ENCODE measurements at regions not wholly inside any gene's neighbourhood (a gene's known extent, or its start where the extent isn't known, plus 50 kb on each side); places are given as distances from the start of the nearest gene placed in this dataset.

DNA sequence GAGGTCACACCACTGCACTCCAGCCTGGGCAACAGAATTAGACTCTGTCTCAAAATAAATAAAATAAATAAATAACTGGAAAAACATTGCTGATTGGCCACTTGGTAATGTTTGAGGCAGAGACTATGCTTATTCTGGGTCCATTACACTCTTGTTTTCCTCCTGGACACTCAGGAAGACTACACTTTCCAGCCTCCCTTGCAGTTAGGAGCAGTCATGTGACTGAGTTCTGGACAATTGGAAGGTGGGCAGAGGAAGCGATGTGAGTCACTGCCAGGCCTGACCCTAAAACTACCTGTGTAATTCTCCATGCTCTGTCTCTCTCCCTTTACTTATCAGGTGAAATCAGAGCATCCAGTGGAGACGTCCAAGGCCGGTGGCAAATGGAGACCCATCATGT, 74.4 kb downstream of the VCPKMT start:
- Histone ChIP-seq H2BK5ac (ENCODE audit: low read depth, low read length, poor library complexity, severe bottlenecking) (no peak overlapping the region), H2BK15ac (ENCODE audit: low read depth, poor library complexity, severe bottlenecking) (no peak overlapping the region), H3K18ac (ENCODE audit: low read depth in 1 of 2, low read length in 2 of 2) (no peak overlapping the region), H2AFZ (ENCODE audit: low read depth, low read length) (no peak overlapping the region), H3K23ac (ENCODE audit: low read length in 2 of 2) (no peak overlapping the region), H3K27me3 (ENCODE audit: control insufficient read depth in 1 of 2, insufficient read depth in 1 of 2, low read length in 2 of 2) (no peaks in the 10 kb centered on the region), H3K27ac (ENCODE audit: low read length, poor library complexity, severe bottlenecking) (no peak overlapping the region), H4K91ac (ENCODE audit: low read length) (no peak overlapping the region), H3K9ac (ENCODE audit: low read length) (no peak overlapping the region), H2AK5ac (ENCODE audit: low read length, severe bottlenecking) (peak overlapping the region; percentile 53), H3K79me1 (replicated peaks; ENCODE audit: low read length, poor library complexity, severe bottlenecking) (no peaks in the 10 kb centered on the region), H3K14ac (ENCODE audit: low read length in 2 of 2) (no peak overlapping the region), H2BK12ac (ENCODE audit: low read length in 2 of 2) (peak overlapping the region in 1 of 2 experiments; percentile 28), H3K4me3 (ENCODE audit: insufficient read depth in 1 of 2, low read depth in 1 of 2, low read length in 2 of 2) (no peak overlapping the region), H2BK120ac (ENCODE audit: low read depth, low read length) (no peak overlapping the region), H3K36me3 (ENCODE audit: control insufficient read depth in 1 of 2, insufficient read depth in 2 of 2, low read depth in 1 of 2, low read length in 2 of 2) (no peaks in the 10 kb centered on the region), H3K9me3 (ENCODE audit: control insufficient read depth, low read length) (no peaks in the 10 kb centered on the region), H3K4ac (ENCODE audit: low read depth in 1 of 2, low read length in 2 of 2) (no peak overlapping the region), H4K8ac (ENCODE audit: low read length) (peak overlapping the region; percentile 42), H3K4me1 (ENCODE audit: control insufficient read depth, insufficient read depth, low read depth, low read length) (peaks cover 15% of the 10 kb centered on the region), H3K4me2 (ENCODE audit: low read length, poor library complexity, severe bottlenecking) (no peak overlapping the region)
- WGBS, result 95% methylated on average over 3 of the region's 3 CpGs
- no peak for DNase-seq

DNA sequence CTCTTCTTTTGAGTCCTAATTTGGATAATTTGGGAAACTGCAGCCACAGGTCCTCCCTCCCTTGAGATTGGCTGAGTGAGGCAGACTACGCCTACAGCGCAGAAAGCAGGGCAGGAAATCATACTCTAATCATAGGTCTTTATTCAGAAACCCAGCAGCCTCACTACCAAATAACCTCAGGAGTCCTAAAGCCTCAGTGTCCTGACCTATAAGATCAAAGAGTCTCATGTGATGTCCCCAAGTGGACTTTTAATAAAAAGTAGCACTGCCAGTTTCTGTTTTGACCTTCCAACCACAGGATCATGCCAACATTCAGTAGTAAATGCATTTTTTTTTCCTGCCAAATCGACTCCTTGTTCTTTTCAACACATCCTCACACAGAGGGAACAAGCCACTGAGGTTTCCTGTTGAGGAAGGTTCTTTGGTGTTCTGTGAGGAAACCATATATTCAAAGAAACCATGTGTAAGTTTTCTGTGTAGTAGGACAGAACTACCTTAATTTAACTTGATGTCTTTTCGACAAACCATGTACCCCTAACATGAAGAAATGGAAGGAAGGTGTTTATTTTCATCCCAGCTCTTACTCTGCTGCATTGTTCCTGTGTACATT, 72.2 kb downstream of the VCPKMT start:
- no peaks in the 10 kb centered on the region for H3K27me3 ChIP-seq (ENCODE audit: control insufficient read depth in 1 of 2, insufficient read depth in 1 of 2, low read length in 2 of 2)
- 95% methylated on average over 4 of the region's 4 CpGs for WGBS
- H3K9me3 ChIP-seq (ENCODE audit: control insufficient read depth, low read length), result no peaks in the 10 kb centered on the region
- no peaks in the 10 kb centered on the region for H3K79me1 ChIP-seq (replicated peaks; ENCODE audit: low read length, poor library complexity, severe bottlenecking)
- no peak overlapping the region for H2BK120ac ChIP-seq (ENCODE audit: low read depth, low read length)
- peak overlapping the region; percentile 64 for H2AFZ ChIP-seq (ENCODE audit: low read depth, low read length)
- no peak overlapping the region for H2BK5ac ChIP-seq (ENCODE audit: low read depth, low read length, poor library complexity, severe bottlenecking)
- peak overlapping the region; percentile 69 for H2AK5ac ChIP-seq (ENCODE audit: low read length, severe bottlenecking)
- peaks cover 15% of the 10 kb centered on the region for H3K4me1 ChIP-seq (ENCODE audit: control insufficient read depth, insufficient read depth, low read depth, low read length)
- peak overlapping the region; percentile 21 to 76 for H2BK12ac ChIP-seq (ENCODE audit: low read length in 2 of 2)
- H4K8ac ChIP-seq (ENCODE audit: low read length), result peak overlapping the region; percentile 5
- no peak overlapping the region for H3K23ac ChIP-seq (ENCODE audit: low read length in 2 of 2)
- H3K27ac ChIP-seq (ENCODE audit: low read length, poor library complexity, severe bottlenecking), result no peak overlapping the region
- no peak for DNase-seq
- H3K9ac ChIP-seq (ENCODE audit: low read length), result peak overlapping the region; percentile 75
- H3K4ac ChIP-seq (ENCODE audit: low read depth in 1 of 2, low read length in 2 of 2), result no peak overlapping the region
- peak overlapping the region in 1 of 2 experiments; percentile 43 for H3K18ac ChIP-seq (ENCODE audit: low read depth in 1 of 2, low read length in 2 of 2)
- H4K91ac ChIP-seq (ENCODE audit: low read length), result no peak overlapping the region
- H3K14ac ChIP-seq (ENCODE audit: low read length in 2 of 2), result no peak overlapping the region
- H3K36me3 ChIP-seq (ENCODE audit: control insufficient read depth in 1 of 2, insufficient read depth in 2 of 2, low read depth in 1 of 2, low read length in 2 of 2), result no peaks in the 10 kb centered on the region
- H3K4me3 ChIP-seq (ENCODE audit: insufficient read depth in 1 of 2, low read depth in 1 of 2, low read length in 2 of 2), result no peak overlapping the region
- H2BK15ac ChIP-seq (ENCODE audit: low read depth, poor library complexity, severe bottlenecking), result peak overlapping the region; percentile 90
- no peak overlapping the region for H3K4me2 ChIP-seq (ENCODE audit: low read length, poor library complexity, severe bottlenecking)

DNA sequence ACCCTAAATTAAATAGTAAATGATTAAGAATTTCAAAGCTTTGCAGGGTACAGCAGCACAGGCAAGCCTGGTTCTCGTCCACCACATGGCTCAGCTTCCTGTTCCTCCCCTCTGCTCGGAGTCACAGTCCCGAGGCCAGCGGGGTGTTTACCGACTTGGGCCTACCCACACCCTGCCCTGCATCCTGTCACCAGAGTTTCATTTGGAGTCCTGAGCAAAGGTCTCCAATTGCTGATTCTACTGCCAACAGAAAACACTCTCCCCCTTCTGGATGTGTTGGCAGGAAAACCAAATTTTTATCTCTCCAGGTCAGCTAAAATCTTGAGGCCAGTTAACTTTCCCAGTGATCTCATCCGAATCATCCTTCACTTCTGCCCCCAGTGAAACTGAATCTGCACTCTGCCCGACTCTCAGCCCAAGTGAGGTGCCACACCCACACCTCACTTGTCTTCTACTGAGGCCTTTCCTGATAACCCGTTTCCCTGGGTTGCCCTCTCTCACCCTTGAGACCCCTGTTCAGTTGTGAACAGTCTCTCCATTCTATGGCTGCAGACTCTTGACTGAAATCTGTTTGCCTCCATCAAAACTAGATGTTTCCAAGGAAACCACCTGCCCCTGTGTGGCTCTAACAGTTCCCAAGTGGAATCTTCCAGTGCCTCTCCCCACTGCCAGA, 71.2 kb downstream of the VCPKMT start:
- Histone ChIP-seq H3K23ac (ENCODE audit: low read length in 2 of 2) (no peak overlapping the region), H3K4ac (ENCODE audit: low read depth in 1 of 2, low read length in 2 of 2) (no peak overlapping the region), H3K14ac (ENCODE audit: low read length in 2 of 2) (no peak overlapping the region), H3K27me3 (ENCODE audit: control insufficient read depth in 1 of 2, insufficient read depth in 1 of 2, low read length in 2 of 2) (no peaks in the 10 kb centered on the region), H4K91ac (ENCODE audit: low read length) (peak overlapping the region; percentile 77), H4K8ac (ENCODE audit: low read length) (peak overlapping the region; percentile 89), H2AFZ (ENCODE audit: low read depth, low read length) (no peak overlapping the region), H3K79me1 (replicated peaks; ENCODE audit: low read length, poor library complexity, severe bottlenecking) (no peaks in the 10 kb centered on the region), H3K9me3 (ENCODE audit: control insufficient read depth, low read length) (no peaks in the 10 kb centered on the region), H2BK12ac (ENCODE audit: low read length in 2 of 2) (peak overlapping the region in 1 of 2 experiments; percentile 61), H2BK120ac (ENCODE audit: low read depth, low read length) (peak overlapping the region; percentile 64), H2BK15ac (ENCODE audit: low read depth, poor library complexity, severe bottlenecking) (no peak overlapping the region), H3K9ac (ENCODE audit: low read length) (peak overlapping the region; percentile 75), H2AK5ac (ENCODE audit: low read length, severe bottlenecking) (no peak overlapping the region), H3K4me2 (ENCODE audit: low read length, poor library complexity, severe bottlenecking) (no peak overlapping the region), H3K27ac (ENCODE audit: low read length, poor library complexity, severe bottlenecking) (no peak overlapping the region), H2BK5ac (ENCODE audit: low read depth, low read length, poor library complexity, severe bottlenecking) (no peak overlapping the region), H3K36me3 (ENCODE audit: control insufficient read depth in 1 of 2, insufficient read depth in 2 of 2, low read depth in 1 of 2, low read length in 2 of 2) (no peaks in the 10 kb centered on the region), H3K4me1 (ENCODE audit: control insufficient read depth, insufficient read depth, low read depth, low read length) (peaks cover 7% of the 10 kb centered on the region), H3K18ac (ENCODE audit: low read depth in 1 of 2, low read length in 2 of 2) (peak overlapping the region; percentile 11 to 37), H3K4me3 (ENCODE audit: insufficient read depth in 1 of 2, low read depth in 1 of 2, low read length in 2 of 2) (no peak overlapping the region)
- peak; percentile 38 for DNase-seq
- 43% methylated on average over 8 of the region's 8 CpGs for WGBS

DNA sequence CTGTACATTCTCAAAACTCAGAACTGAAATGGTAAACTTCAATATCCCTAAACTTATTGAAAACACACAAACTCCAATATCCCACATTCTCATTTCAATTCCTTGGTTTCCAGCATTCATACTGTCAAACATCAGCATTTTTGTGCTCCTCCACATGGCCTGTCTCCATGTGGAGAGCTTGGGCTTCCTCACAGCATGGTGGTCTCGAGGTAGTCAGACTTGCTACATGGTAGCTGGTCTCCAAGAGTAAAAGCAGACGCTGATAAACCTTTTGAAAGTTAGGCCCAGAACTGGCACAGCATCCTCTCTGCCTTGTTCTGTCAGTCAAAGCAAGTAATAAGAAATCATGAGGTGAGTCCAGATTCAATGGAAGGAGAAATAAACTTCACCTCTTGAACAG, 70.5 kb downstream of the VCPKMT start:
- H4K91ac ChIP-seq (ENCODE audit: low read length), result no peak overlapping the region
- no peak overlapping the region for H2BK5ac ChIP-seq (ENCODE audit: low read depth, low read length, poor library complexity, severe bottlenecking)
- H2AK5ac ChIP-seq (ENCODE audit: low read length, severe bottlenecking), result no peak overlapping the region
- peak overlapping the region; percentile 75 for H3K9ac ChIP-seq (ENCODE audit: low read length)
- H2BK12ac ChIP-seq (ENCODE audit: low read length in 2 of 2), result peak overlapping the region in 1 of 2 experiments; percentile 29
- no peaks in the 10 kb centered on the region for H3K36me3 ChIP-seq (ENCODE audit: control insufficient read depth in 1 of 2, insufficient read depth in 2 of 2, low read depth in 1 of 2, low read length in 2 of 2)
- no peak overlapping the region for H2BK120ac ChIP-seq (ENCODE audit: low read depth, low read length)
- H3K9me3 ChIP-seq (ENCODE audit: control insufficient read depth, low read length), result no peaks in the 10 kb centered on the region
- no peak overlapping the region for H3K14ac ChIP-seq (ENCODE audit: low read length in 2 of 2)
- H3K4me2 ChIP-seq (ENCODE audit: low read length, poor library complexity, severe bottlenecking), result no peak overlapping the region
- no peak overlapping the region for H3K23ac ChIP-seq (ENCODE audit: low read length in 2 of 2)
- WGBS, result 92% methylated on average over 2 of the region's 2 CpGs
- no peak overlapping the region for H3K27ac ChIP-seq (ENCODE audit: low read length, poor library complexity, severe bottlenecking)
- H4K8ac ChIP-seq (ENCODE audit: low read length), result no peak overlapping the region
- no peak overlapping the region for H3K4ac ChIP-seq (ENCODE audit: low read depth in 1 of 2, low read length in 2 of 2)
- no peak for DNase-seq
- H3K27me3 ChIP-seq (ENCODE audit: control insufficient read depth in 1 of 2, insufficient read depth in 1 of 2, low read length in 2 of 2), result no peaks in the 10 kb centered on the region
- no peak overlapping the region for H2BK15ac ChIP-seq (ENCODE audit: low read depth, poor library complexity, severe bottlenecking)
- no peak overlapping the region for H3K4me3 ChIP-seq (ENCODE audit: insufficient read depth in 1 of 2, low read depth in 1 of 2, low read length in 2 of 2)
- no peaks in the 10 kb centered on the region for H3K79me1 ChIP-seq (replicated peaks; ENCODE audit: low read length, poor library complexity, severe bottlenecking)
- no peak overlapping the region for H3K18ac ChIP-seq (ENCODE audit: low read depth in 1 of 2, low read length in 2 of 2)
- no peak overlapping the region for H2AFZ ChIP-seq (ENCODE audit: low read depth, low read length)
- H3K4me1 ChIP-seq (ENCODE audit: control insufficient read depth, insufficient read depth, low read depth, low read length), result peaks cover 2% of the 10 kb centered on the region

Data from mesenchymal stem cell (in vitro differentiated cells and primary cell).